HepG2 (cell line): ENCODE measurements at regions not wholly inside any gene's neighbourhood (a gene's known extent, or its start where the extent isn't known, plus 50 kb on each side); places are given as distances from the start of the nearest gene placed in this dataset.

Source experiments
- CREB1 ChIP-seq, 2 experiments: fragments of 450-650 bp in 1 of 2; IDR thresholded peaks; 2 replicates each; pipeline ENCODE4 v1.6.1; 2016 to 2017; ENCODE audit warnings: control low read depth in 1 of 2, mild to moderate bottlenecking in 1 of 2, missing compliant biosample characterization in 1 of 2, missing genetic modification characterization in 1 of 2
- CREBL2 ChIP-seq: sonication (generic); formaldehyde crosslinking; IDR thresholded peaks from 2 replicates; pipeline ENCODE4 v1.8.1; 2023; ENCODE audit warnings: missing genetic modification reagents, mild to moderate bottlenecking, borderline replicate concordance
- FOXK2 ChIP-seq: fragments of 450-650 bp; IDR thresholded peaks from 2 replicates; pipeline ENCODE4 v1.6.1; 2016
- JUNB ChIP-seq: sonication (generic); formaldehyde crosslinking; IDR thresholded peaks from 2 replicates; pipeline ENCODE4 v1.8.0; 2022; ENCODE audit warnings: missing genetic modification reagents, mild to moderate bottlenecking, borderline replicate concordance
- LCORL ChIP-seq, 2 experiments: fragments of 450-650 bp in 1 of 2; sonication (generic) in 1 of 2; formaldehyde crosslinking in 1 of 2; IDR thresholded peaks; 2 replicates each; pipeline versions ENCODE4 v1.5.0 to v1.6.1; 2017 to 2020; ENCODE audit warnings: antibody characterized with exemption in 1 of 2, missing genetic modification reagents in 1 of 2
- RORA ChIP-seq: sonication (generic); formaldehyde crosslinking; IDR thresholded peaks from 2 replicates; pipeline ENCODE4 v1.5.0; 2020; ENCODE audit warnings: mild to moderate bottlenecking, missing genetic modification reagents, moderate library complexity
- SNAPC4 ChIP-seq: sonication (generic); formaldehyde crosslinking; IDR thresholded peaks from 2 replicates; pipeline ENCODE4 v1.4.0; 2020; ENCODE audit warnings: mild to moderate bottlenecking, missing genetic modification reagents
- ZNF460 ChIP-seq: sonication (generic); formaldehyde crosslinking; IDR thresholded peaks from 2 replicates; pipeline ENCODE4 v1.5.1; 2020; ENCODE audit warnings: missing genetic modification reagents, mild to moderate bottlenecking, borderline replicate concordance
- TF ChIP-seq, protein P1 (sequence below): sonication (generic); formaldehyde crosslinking; IDR thresholded peaks from 2 replicates; pipeline ENCODE4 v1.9.0; 2021; ENCODE audit warnings: missing genetic modification reagents, mild to moderate bottlenecking, borderline replicate concordance

DNA sequence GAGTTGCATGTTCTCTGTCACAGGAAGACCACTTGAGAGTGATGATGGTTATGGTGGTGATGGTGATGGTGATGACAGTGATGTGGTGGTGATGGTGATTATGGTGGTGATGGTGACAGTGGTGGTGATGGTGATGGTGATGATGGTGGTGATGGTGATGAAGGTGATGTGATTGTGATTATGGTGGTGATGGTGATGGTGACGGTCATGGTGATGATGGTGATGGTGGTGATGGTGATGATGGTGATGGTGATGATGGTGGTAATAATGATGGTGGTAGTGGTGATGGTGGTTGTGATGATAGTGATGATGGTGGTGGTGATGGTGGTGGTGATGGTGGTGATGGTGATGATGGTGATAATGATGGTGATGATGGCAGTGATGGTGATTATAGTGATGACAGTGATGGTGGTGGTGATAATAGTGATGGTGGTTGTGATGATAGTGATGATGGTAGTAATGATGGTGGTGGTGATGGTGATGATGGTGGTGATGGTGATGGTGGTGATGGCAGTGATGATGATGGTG is 93.7 kb downstream of the ASB1 start (continued):
- peak; percentile 36; the same call in 1 of the 2 replicates for TF ChIP-seq FOXK2
- TF ChIP-seq JUNB (CRISPR knock-in tag): peak; percentile 28; the same call in 1 of the 2 replicates
- TF ChIP-seq CREB1 (IDR thresholded peaks at IDR 0.05): peak; percentile 94
- TF ChIP-seq CREB1 (CRISPR knock-in tag; IDR thresholded peaks at IDR 0.05): no peak
- TF ChIP-seq, protein P1, sequence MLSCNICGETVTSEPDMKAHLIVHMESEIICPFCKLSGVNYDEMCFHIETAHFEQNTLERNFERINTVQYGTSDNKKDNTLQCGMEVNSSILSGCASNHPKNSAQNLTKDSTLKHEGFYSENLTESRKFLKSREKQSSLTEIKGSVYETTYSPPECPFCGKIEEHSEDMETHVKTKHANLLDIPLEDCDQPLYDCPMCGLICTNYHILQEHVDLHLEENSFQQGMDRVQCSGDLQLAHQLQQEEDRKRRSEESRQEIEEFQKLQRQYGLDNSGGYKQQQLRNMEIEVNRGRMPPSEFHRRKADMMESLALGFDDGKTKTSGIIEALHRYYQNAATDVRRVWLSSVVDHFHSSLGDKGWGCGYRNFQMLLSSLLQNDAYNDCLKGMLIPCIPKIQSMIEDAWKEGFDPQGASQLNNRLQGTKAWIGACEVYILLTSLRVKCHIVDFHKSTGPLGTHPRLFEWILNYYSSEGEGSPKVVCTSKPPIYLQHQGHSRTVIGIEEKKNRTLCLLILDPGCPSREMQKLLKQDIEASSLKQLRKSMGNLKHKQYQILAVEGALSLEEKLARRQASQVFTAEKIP (CRISPR knock-in tag): no peak
- no peak for TF ChIP-seq SNAPC4 (CRISPR knock-in tag)
- no peak for TF ChIP-seq RORA (CRISPR knock-in tag)
- no peak for TF ChIP-seq ZNF460
- TF ChIP-seq CREBL2 (CRISPR knock-in tag): no peak
- TF ChIP-seq LCORL (IDR thresholded peaks at IDR 0.05): peak; percentile 30; the same call in 1 of the 2 replicates
- no peak for TF ChIP-seq LCORL (CRISPR knock-in tag; IDR thresholded peaks at IDR 0.05)
